ENCODE measurements at regions not wholly inside any gene's neighbourhood (a gene's known extent, or its start where the extent isn't known, plus 50 kb on each side); places are given as distances from the start of the nearest gene placed in this dataset.

DNA sequence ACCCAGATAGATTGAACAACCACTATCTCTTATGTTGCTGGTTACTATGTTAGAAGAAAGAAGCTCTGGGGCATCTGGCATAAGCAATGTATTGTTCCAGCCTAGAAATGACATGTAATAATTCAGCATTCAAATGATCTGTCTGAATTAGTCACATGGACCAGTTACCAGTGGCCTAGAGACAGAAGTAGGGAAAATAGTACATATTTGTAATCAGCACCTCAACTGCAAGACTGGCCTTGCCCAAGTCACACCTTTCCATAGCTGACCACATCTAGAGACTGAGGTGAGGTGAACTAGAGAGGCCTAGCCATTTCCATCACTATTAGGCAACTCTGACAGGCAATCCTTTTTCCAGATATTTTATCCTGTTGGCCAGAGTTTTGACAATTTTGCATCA lies 315.6 kb upstream of the KCND2 start:
- intact Hi-C loops (cut with micrococcal nuclease; ENCODE audit: unreplicated experiment) = no loop called here
- ChIA-PET CTCF (no interaction called here), POLR2A (ENCODE audit: low non-redundant PET) (no interaction called here)
- TF ChIP-seq, protein P1, sequence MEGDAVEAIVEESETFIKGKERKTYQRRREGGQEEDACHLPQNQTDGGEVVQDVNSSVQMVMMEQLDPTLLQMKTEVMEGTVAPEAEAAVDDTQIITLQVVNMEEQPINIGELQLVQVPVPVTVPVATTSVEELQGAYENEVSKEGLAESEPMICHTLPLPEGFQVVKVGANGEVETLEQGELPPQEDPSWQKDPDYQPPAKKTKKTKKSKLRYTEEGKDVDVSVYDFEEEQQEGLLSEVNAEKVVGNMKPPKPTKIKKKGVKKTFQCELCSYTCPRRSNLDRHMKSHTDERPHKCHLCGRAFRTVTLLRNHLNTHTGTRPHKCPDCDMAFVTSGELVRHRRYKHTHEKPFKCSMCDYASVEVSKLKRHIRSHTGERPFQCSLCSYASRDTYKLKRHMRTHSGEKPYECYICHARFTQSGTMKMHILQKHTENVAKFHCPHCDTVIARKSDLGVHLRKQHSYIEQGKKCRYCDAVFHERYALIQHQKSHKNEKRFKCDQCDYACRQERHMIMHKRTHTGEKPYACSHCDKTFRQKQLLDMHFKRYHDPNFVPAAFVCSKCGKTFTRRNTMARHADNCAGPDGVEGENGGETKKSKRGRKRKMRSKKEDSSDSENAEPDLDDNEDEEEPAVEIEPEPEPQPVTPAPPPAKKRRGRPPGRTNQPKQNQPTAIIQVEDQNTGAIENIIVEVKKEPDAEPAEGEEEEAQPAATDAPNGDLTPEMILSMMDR (conservative IDR thresholded peaks at IDR 0.05; ENCODE audit: low read depth, low read length) = no peak
- no peak for TF ChIP-seq EZH2 (IDR thresholded peaks at IDR 0.05; ENCODE audit: borderline replicate concordance, low read depth, low read length, poor library complexity, severe bottlenecking)
- Histone ChIP-seq H3K4me3 (ENCODE audit: low read depth, low read length, poor library complexity, severe bottlenecking) (no peak overlapping the region), H3K36me3 (ENCODE audit: insufficient read depth, low read length, poor library complexity, severe bottlenecking) (no peaks in the 10 kb centered on the region), H3K9me3 (ENCODE audit: low read depth, low read length, poor library complexity, severe bottlenecking) (no peaks in the 10 kb centered on the region), H3K27me3 (replicated peaks; ENCODE audit: insufficient read depth, low read depth, low read length, poor library complexity) (no peaks in the 10 kb centered on the region), H3K4me1 (ENCODE audit: insufficient read depth, low read length, poor library complexity, severe bottlenecking) (no peaks in the 10 kb centered on the region), H3K27ac (ENCODE audit: low read depth, low read length, poor library complexity, severe bottlenecking) (no peak overlapping the region)
- DNase-seq (ENCODE audit: low spot score) = no peak
- no TSS peak for BruUV-seq (replicated peaks)

DNA sequence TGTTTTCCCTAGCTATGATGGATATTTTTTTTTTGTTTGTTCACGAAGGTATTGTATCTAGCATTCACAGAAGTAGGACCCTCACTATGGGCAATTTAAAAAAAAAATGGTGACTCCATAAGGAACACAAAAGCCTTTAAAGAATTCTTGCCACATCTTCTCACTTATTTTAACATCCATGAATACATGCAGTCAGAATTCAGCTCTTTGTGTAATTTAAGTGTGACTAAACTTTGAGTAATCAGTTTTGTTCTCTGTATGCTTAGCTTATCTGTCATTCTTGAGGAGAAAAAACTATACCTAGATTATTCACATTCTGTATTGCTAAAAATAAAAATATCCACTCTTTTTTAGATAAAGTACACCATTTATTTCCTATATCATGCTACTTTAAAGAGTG lies 313.2 kb upstream of the KCND2 start:
- H3K4me3 ChIP-seq (ENCODE audit: low read depth, low read length, poor library complexity, severe bottlenecking) = no peak overlapping the region
- BruUV-seq (replicated peaks) = no TSS peak
- ChIA-PET POLR2A (ENCODE audit: low non-redundant PET) (no interaction called here), CTCF (no interaction called here)
- intact Hi-C loops (cut with micrococcal nuclease; ENCODE audit: unreplicated experiment) = loop anchor here (10.0 kb wide), 1 partner anchor 65 kb away; no protein-coding TSS in a partner anchor
- H3K27ac ChIP-seq (ENCODE audit: low read depth, low read length, poor library complexity, severe bottlenecking) = no peak overlapping the region
- no peaks in the 10 kb centered on the region for H3K27me3 ChIP-seq (replicated peaks; ENCODE audit: insufficient read depth, low read depth, low read length, poor library complexity)
- no peaks in the 10 kb centered on the region for H3K4me1 ChIP-seq (ENCODE audit: insufficient read depth, low read length, poor library complexity, severe bottlenecking)
- H3K9me3 ChIP-seq (ENCODE audit: low read depth, low read length, poor library complexity, severe bottlenecking) = no peaks in the 10 kb centered on the region
- H3K36me3 ChIP-seq (ENCODE audit: insufficient read depth, low read length, poor library complexity, severe bottlenecking) = no peaks in the 10 kb centered on the region
- DNase-seq (ENCODE audit: low spot score) = no peak
- no peak for TF ChIP-seq EZH2 (IDR thresholded peaks at IDR 0.05; ENCODE audit: borderline replicate concordance, low read depth, low read length, poor library complexity, severe bottlenecking)
- TF ChIP-seq, protein P1 (conservative IDR thresholded peaks at IDR 0.05; ENCODE audit: low read depth, low read length) = no peak

DNA sequence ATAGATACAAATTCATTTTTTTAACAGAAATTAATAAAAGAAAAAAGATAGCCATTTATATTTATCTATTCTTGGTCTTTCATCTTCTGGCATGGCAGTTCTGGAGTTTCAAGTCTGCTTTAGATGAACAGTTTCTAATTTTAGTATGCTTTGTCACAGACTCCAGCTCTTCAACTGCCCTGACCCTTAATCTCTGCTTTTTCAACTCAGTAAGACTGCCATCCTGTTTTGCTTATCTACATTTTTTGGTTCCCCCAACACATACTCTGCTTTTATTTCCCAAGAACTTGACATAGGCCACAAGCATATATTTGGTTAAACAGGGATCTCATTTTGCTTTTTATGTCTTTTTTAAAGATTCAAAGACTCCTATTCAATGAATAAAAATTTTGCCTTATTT lies 309.3 kb upstream of the KCND2 start:
- no peak overlapping the region for H3K4me3 ChIP-seq (ENCODE audit: low read depth, low read length, poor library complexity, severe bottlenecking)
- CTCF ChIA-PET = no interaction called here
- no peak for DNase-seq (ENCODE audit: low spot score)
- no TSS peak for BruUV-seq (replicated peaks)
- H3K9me3 ChIP-seq (ENCODE audit: low read depth, low read length, poor library complexity, severe bottlenecking) = no peaks in the 10 kb centered on the region
- TF ChIP-seq EZH2 (IDR thresholded peaks at IDR 0.05; ENCODE audit: borderline replicate concordance, low read depth, low read length, poor library complexity, severe bottlenecking) = no peak
- TF ChIP-seq, protein P1 (conservative IDR thresholded peaks at IDR 0.05; ENCODE audit: low read depth, low read length) = no peak
- no peak overlapping the region for H3K27ac ChIP-seq (ENCODE audit: low read depth, low read length, poor library complexity, severe bottlenecking)
- POLR2A ChIA-PET (ENCODE audit: low non-redundant PET) = no interaction called here
- no peaks in the 10 kb centered on the region for H3K27me3 ChIP-seq (replicated peaks; ENCODE audit: insufficient read depth, low read depth, low read length, poor library complexity)
- no peaks in the 10 kb centered on the region for H3K4me1 ChIP-seq (ENCODE audit: insufficient read depth, low read length, poor library complexity, severe bottlenecking)
- no peaks in the 10 kb centered on the region for H3K36me3 ChIP-seq (ENCODE audit: insufficient read depth, low read length, poor library complexity, severe bottlenecking)
- intact Hi-C loops (cut with micrococcal nuclease; ENCODE audit: unreplicated experiment) = loop anchor here (10.0 kb wide), 1 partner anchor 61 kb away; no protein-coding TSS in a partner anchor

Measured in A673 (cell line).